ENCODE measurements at regions not wholly inside any gene's neighbourhood (a gene's known extent, or its start where the extent isn't known, plus 50 kb on each side); places are given as distances from the start of the nearest gene placed in this dataset.

GRCh38 chr18:27855486-27855885 lies 321.4 kb downstream of the CDH2 start:
- TF ChIP-seq, protein P1, sequence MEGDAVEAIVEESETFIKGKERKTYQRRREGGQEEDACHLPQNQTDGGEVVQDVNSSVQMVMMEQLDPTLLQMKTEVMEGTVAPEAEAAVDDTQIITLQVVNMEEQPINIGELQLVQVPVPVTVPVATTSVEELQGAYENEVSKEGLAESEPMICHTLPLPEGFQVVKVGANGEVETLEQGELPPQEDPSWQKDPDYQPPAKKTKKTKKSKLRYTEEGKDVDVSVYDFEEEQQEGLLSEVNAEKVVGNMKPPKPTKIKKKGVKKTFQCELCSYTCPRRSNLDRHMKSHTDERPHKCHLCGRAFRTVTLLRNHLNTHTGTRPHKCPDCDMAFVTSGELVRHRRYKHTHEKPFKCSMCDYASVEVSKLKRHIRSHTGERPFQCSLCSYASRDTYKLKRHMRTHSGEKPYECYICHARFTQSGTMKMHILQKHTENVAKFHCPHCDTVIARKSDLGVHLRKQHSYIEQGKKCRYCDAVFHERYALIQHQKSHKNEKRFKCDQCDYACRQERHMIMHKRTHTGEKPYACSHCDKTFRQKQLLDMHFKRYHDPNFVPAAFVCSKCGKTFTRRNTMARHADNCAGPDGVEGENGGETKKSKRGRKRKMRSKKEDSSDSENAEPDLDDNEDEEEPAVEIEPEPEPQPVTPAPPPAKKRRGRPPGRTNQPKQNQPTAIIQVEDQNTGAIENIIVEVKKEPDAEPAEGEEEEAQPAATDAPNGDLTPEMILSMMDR (IDR thresholded peaks at IDR 0.05) = no peak
- TF ChIP-seq POLR2A (IDR thresholded peaks at IDR 0.05; ENCODE audit: low read depth) = no peak

Measured in esophagus muscularis mucosa (tissue), 3 donors.